ENCODE measurements at regions not wholly inside any gene's neighbourhood (a gene's known extent, or its start where the extent isn't known, plus 50 kb on each side); places are given as distances from the start of the nearest gene placed in this dataset.

GRCh38 chr2:74743778-74744177 lies 89.7 kb downstream of the SEMA4F start:
- Histone ChIP-seq H3K27me3 (ENCODE audit: low read length) (no peaks in the 10 kb centered on the region), H3K9me3 (ENCODE audit: low read length) (no peaks in the 10 kb centered on the region), H3K4me3 (ENCODE audit: low read length) (no peak overlapping the region), H3K36me3 (ENCODE audit: low read depth, low read length) (no peaks in the 10 kb centered on the region), H3K9ac (ENCODE audit: low read length) (no peak overlapping the region), H3F3A (ENCODE audit: low read length, unreplicated experiment) (peaks cover 9% of the 10 kb centered on the region), H3K79me2 (ENCODE audit: low read length) (no peaks in the 10 kb centered on the region), H3K9me2 (replicated peaks; ENCODE audit: low read length) (no peaks in the 10 kb centered on the region), H3K4me2 (ENCODE audit: low read length) (no peak overlapping the region), H3K4me1 (ENCODE audit: insufficient read depth, low read length) (peaks cover 34% of the 10 kb centered on the region), H4K20me1 (ENCODE audit: low read length) (no peaks in the 10 kb centered on the region), H2AFZ (ENCODE audit: low read length) (no peak overlapping the region), H3K27ac (ENCODE audit: low read length) (no peak overlapping the region)
- no peak for DNase-seq
- POLR2A ChIA-PET (ENCODE audit: unreplicated experiment), result interaction anchor here (0.6 kb wide), 1 partner anchor 9 kb away, joined by 3 read pairs; no protein-coding TSS in a partner anchor
- no peak for TF ChIP-seq CTCF (conservative IDR thresholded peaks at IDR 0.05; ENCODE audit: low read depth, low read length)
- TF ChIP-seq EZH2phosphoT487 (IDR thresholded peaks at IDR 0.05; ENCODE audit: borderline replicate concordance, low read length), result no peak
- TF ChIP-seq EZH2 (IDR thresholded peaks at IDR 0.05; ENCODE audit: low read length, unreplicated experiment), result no peak
- no peak for ATAC-seq
- CTCF ChIA-PET, result no interaction called here
- intact Hi-C loops (cut with micrococcal nuclease), result no loop called here
- BruUV-seq (replicated peaks), result no TSS peak

- POLR2A ChIA-PET (ENCODE audit: unreplicated experiment), result no interaction called here
Observed at GRCh38 chr2:74744731-74745515, 89.0 kb upstream of the HK2 start.

More at GRCh38 chr2:74744731-74745515, 89.0 kb upstream of the HK2 start:
- ATAC-seq, result no peak
- TF ChIP-seq CTCF (conservative IDR thresholded peaks at IDR 0.05; ENCODE audit: low read depth, low read length) (no peak), EZH2phosphoT487 (IDR thresholded peaks at IDR 0.05; ENCODE audit: borderline replicate concordance, low read length) (no peak), EZH2 (IDR thresholded peaks at IDR 0.05; ENCODE audit: low read length, unreplicated experiment) (no peak)
- Histone ChIP-seq H4K20me1 (ENCODE audit: low read length) (no peaks in the 10 kb centered on the region), H3K9me3 (ENCODE audit: low read length) (no peaks in the 10 kb centered on the region), H3K9ac (ENCODE audit: low read length) (no peak overlapping the region), H3K79me2 (ENCODE audit: low read length) (no peaks in the 10 kb centered on the region), H3K36me3 (ENCODE audit: low read depth, low read length) (no peaks in the 10 kb centered on the region), H3F3A (ENCODE audit: low read length, unreplicated experiment) (peaks cover 9% of the 10 kb centered on the region), H3K4me2 (ENCODE audit: low read length) (no peak overlapping the region), H3K27ac (ENCODE audit: low read length) (no peak overlapping the region), H3K4me1 (ENCODE audit: insufficient read depth, low read length) (peaks cover 22% of the 10 kb centered on the region), H3K4me3 (ENCODE audit: low read length) (no peak overlapping the region), H2AFZ (ENCODE audit: low read length) (no peak overlapping the region), H3K9me2 (replicated peaks; ENCODE audit: low read length) (no peaks in the 10 kb centered on the region), H3K27me3 (ENCODE audit: low read length) (no peaks in the 10 kb centered on the region)
- DNase-seq, result no peak
- CTCF ChIA-PET, result no interaction called here
- intact Hi-C loops (cut with micrococcal nuclease), result no loop called here
- no TSS peak for BruUV-seq (replicated peaks)

Measured in PC-3 (cell line).